ENCODE measurements at regions not wholly inside any gene's neighbourhood (a gene's known extent, or its start where the extent isn't known, plus 50 kb on each side); places are given as distances from the start of the nearest gene placed in this dataset.
A peak's percentile ranks its signal among the peaks of the same experiment; 100 is the strongest.

DNA sequence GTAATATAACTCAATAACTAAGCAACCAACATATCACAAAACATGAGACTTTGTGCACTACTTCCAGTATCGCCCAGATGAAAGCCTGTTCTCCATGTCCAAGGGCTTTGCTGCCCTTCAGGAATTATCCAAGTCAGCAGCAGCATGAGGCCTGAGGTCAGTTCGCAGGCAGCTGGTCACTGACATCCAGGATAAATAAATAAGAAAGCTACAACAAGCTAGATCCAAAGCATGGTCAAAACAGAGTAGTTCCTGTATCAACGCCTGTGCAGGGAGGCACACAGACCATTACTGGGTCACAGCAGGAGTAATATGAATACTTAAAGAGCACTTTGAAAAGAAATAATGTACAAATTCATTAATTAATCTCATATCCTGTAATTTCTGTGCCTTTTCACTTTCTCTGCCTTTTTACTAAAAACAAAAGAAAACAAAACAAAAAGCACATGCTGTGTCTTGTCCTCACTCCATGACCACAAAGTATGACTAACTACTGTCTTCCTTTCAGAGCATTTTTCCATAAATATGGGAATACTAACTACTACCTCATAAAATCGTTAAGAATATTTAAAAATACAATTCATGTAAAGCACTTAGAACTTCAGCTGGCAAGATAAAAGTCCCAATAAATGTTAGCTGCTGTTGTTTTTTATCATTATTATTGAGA, 374.9 kb upstream of the IRAK1BP1 start (continued):
- TF ChIP-seq RARB (CRISPR knock-in tag; IDR thresholded peaks at IDR 0.05) = no peak
- TF ChIP-seq SNAI2 (CRISPR knock-in tag; IDR thresholded peaks at IDR 0.05) = no peak
- TF ChIP-seq ISL1 (CRISPR knock-in tag; IDR thresholded peaks at IDR 0.05) = no peak

DNA sequence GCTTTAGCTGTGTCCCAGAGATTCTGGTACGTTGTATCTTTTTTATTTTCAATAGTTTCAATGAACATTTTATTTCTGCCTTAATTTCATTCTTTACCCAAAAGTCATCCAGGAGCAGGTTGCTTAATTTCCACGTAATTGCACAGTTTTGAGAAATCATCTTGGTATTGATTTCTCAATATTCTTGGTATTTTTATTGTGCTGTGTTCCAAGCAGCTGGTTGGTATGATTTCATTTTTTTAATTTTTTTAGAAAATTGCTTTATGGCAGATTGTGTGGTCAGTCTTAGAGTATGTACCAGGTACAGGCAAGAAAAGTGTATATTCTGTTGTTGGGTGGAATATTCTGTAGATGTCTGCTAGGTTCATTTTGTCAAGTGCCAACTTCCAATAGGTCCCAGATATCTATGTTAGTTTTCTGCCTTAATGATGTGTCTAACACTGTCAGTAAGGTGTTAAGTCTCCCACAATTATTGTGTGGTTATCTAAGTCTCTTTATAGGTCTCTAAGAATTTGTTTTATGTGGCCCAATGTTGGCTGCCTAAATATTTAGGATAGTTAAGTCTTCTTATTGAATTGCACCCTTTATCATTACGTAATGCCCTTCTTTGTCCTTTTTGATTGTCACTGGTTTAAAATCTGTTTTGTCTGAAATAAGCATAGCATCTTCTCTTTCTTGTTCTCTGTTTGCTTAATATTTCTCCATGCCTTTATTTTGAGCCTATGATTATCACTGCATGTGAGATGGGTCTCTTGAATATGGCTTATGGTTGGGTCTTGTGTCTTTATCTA, 366.9 kb upstream of the IRAK1BP1 start:
- ATAC-seq = no peak
- TF ChIP-seq ZNF8 (CRISPR knock-in tag; IDR thresholded peaks at IDR 0.05) = no peak

GRCh38 chr6:78502386-78502887, 364.9 kb upstream of the IRAK1BP1 start:
- no peak for TF ChIP-seq CSDC2 (CRISPR knock-in tag; IDR thresholded peaks at IDR 0.05)
- ATAC-seq = no peak

DNA sequence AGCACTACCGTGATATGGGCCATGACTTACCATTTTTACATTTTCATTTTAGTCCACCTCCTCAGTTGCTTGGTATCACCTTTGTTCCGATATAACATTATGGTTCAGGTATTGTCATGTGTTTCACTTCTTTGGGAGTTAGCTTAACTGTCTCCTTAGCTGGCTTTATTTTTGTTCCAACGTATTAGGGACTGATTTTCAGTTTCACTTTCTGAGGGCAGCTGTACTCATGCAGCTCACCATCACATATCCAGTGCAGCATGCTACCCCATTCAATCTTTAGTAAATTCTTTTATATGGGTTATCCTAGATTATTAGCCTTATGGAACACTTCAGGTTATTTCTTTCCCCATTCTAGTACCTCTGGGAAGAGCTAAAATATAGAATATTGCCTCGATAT, 362.2 kb upstream of the IRAK1BP1 start:
- TF ChIP-seq CSDC2 (CRISPR knock-in tag; IDR thresholded peaks at IDR 0.05) = no peak
- ATAC-seq = peak; percentile 59; the same call in 2 of the 3 replicates

GRCh38 chr6:78511009-78511408, 356.3 kb upstream of the IRAK1BP1 start:
- no peak for ATAC-seq
- TF ChIP-seq, protein P1, sequence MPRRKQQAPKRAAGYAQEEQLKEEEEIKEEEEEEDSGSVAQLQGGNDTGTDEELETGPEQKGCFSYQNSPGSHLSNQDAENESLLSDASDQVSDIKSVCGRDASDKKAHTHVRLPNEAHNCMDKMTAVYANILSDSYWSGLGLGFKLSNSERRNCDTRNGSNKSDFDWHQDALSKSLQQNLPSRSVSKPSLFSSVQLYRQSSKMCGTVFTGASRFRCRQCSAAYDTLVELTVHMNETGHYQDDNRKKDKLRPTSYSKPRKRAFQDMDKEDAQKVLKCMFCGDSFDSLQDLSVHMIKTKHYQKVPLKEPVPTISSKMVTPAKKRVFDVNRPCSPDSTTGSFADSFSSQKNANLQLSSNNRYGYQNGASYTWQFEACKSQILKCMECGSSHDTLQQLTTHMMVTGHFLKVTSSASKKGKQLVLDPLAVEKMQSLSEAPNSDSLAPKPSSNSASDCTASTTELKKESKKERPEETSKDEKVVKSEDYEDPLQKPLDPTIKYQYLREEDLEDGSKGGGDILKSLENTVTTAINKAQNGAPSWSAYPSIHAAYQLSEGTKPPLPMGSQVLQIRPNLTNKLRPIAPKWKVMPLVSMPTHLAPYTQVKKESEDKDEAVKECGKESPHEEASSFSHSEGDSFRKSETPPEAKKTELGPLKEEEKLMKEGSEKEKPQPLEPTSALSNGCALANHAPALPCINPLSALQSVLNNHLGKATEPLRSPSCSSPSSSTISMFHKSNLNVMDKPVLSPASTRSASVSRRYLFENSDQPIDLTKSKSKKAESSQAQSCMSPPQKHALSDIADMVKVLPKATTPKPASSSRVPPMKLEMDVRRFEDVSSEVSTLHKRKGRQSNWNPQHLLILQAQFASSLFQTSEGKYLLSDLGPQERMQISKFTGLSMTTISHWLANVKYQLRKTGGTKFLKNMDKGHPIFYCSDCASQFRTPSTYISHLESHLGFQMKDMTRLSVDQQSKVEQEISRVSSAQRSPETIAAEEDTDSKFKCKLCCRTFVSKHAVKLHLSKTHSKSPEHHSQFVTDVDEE (CRISPR knock-in tag; IDR thresholded peaks at IDR 0.05) = no peak
- no peak for TF ChIP-seq CREB5 (CRISPR knock-in tag; IDR thresholded peaks at IDR 0.05; ENCODE audit: low read depth)
- TF ChIP-seq CSDC2 (CRISPR knock-in tag; IDR thresholded peaks at IDR 0.05) = no peak
- TF ChIP-seq RARB (CRISPR knock-in tag; IDR thresholded peaks at IDR 0.05) = no peak
- TF ChIP-seq ZNF70 (CRISPR knock-in tag; IDR thresholded peaks at IDR 0.05) = no peak
- no peak for TF ChIP-seq ARNTL (CRISPR knock-in tag; IDR thresholded peaks at IDR 0.05; ENCODE audit: borderline replicate concordance, low read depth)

DNA sequence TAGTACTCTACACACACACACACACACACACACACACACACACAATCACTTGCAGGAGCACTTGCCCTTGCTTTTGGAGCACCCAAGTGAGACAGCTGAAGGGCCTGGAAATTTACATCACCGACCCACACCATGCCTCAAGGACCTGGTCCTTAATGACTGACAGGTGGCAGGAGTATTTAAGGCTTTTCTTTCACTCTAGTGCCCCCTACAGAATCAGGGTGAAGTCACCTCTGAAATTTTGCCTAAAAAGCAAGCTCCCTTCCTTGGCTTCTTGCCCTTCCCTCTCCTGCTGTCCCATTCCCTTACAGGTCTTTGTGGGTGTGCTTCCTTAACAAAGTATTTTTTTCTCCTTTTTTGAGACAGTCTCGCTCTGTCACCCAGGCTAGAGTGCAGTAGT, 353.5 kb upstream of the IRAK1BP1 start:
- no peak for ATAC-seq

GRCh38 chr6:78515271-78515670, 352.1 kb upstream of the IRAK1BP1 start:
- no peak for ATAC-seq

More for the DNA sequence above, 353.5 kb upstream of the IRAK1BP1 start:
- no peak for TF ChIP-seq OSR1 (CRISPR knock-in tag; IDR thresholded peaks at IDR 0.05)
- no peak for TF ChIP-seq ARNTL (CRISPR knock-in tag; IDR thresholded peaks at IDR 0.05; ENCODE audit: borderline replicate concordance, low read depth)
- no peak for TF ChIP-seq BACH2 (CRISPR knock-in tag; IDR thresholded peaks at IDR 0.05; ENCODE audit: borderline replicate concordance)
- no peak for TF ChIP-seq TCF4 (CRISPR knock-in tag; IDR thresholded peaks at IDR 0.05; ENCODE audit: borderline replicate concordance)
- no peak for TF ChIP-seq ZNF565 (CRISPR knock-in tag; conservative IDR thresholded peaks at IDR 0.05; ENCODE audit: low read depth)
- TF ChIP-seq ZFP3 (CRISPR knock-in tag; IDR thresholded peaks at IDR 0.05) = no peak
- no peak for TF ChIP-seq ISL1 (CRISPR knock-in tag; IDR thresholded peaks at IDR 0.05)

GRCh38 chr6:78517399-78517798, 350.0 kb upstream of the IRAK1BP1 start:
- ATAC-seq = no peak
- TF ChIP-seq TOX (CRISPR knock-in tag; IDR thresholded peaks at IDR 0.05; ENCODE audit: borderline replicate concordance) = no peak
- no peak for TF ChIP-seq PATZ1 (CRISPR knock-in tag; IDR thresholded peaks at IDR 0.05; ENCODE audit: borderline replicate concordance)
- TF ChIP-seq, protein P2, sequence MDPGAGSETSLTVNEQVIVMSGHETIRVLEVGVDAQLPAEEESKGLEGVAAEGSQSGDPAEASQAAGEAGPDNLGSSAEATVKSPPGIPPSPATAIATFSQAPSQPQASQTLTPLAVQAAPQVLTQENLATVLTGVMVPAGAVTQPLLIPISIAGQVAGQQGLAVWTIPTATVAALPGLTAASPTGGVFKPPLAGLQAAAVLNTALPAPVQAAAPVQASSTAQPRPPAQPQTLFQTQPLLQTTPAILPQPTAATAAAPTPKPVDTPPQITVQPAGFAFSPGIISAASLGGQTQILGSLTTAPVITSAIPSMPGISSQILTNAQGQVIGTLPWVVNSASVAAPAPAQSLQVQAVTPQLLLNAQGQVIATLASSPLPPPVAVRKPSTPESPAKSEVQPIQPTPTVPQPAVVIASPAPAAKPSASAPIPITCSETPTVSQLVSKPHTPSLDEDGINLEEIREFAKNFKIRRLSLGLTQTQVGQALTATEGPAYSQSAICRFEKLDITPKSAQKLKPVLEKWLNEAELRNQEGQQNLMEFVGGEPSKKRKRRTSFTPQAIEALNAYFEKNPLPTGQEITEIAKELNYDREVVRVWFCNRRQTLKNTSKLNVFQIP (CRISPR knock-in tag; IDR thresholded peaks at IDR 0.05; ENCODE audit: borderline replicate concordance, low read depth) = no peak
- no peak for TF ChIP-seq BACH2 (CRISPR knock-in tag; IDR thresholded peaks at IDR 0.05; ENCODE audit: borderline replicate concordance)
- no peak for TF ChIP-seq ZC3H10 (CRISPR knock-in tag; IDR thresholded peaks at IDR 0.05)
- no peak for TF ChIP-seq ZFP30 (CRISPR knock-in tag; IDR thresholded peaks at IDR 0.05)
- no peak for TF ChIP-seq GLIS3 (CRISPR knock-in tag; IDR thresholded peaks at IDR 0.05)
- no peak for TF ChIP-seq ZNF70 (CRISPR knock-in tag; IDR thresholded peaks at IDR 0.05)
- no peak for TF ChIP-seq ISL1 (CRISPR knock-in tag; IDR thresholded peaks at IDR 0.05)

More at GRCh38 chr6:78515271-78515670, 352.1 kb upstream of the IRAK1BP1 start:
- no peak for TF ChIP-seq BACH2 (CRISPR knock-in tag; IDR thresholded peaks at IDR 0.05; ENCODE audit: borderline replicate concordance)
- no peak for TF ChIP-seq PPARA (CRISPR knock-in tag; IDR thresholded peaks at IDR 0.05; ENCODE audit: borderline replicate concordance)
- no peak for TF ChIP-seq ZNF8 (CRISPR knock-in tag; IDR thresholded peaks at IDR 0.05)

All from SK-N-SH treated with all-trans-retinoic acid at 6 μM for 48 hours (cell line).